ENCODE measurements at regions not wholly inside any gene's neighbourhood (a gene's known extent, or its start where the extent isn't known, plus 50 kb on each side); places are given as distances from the start of the nearest gene placed in this dataset.

DNA sequence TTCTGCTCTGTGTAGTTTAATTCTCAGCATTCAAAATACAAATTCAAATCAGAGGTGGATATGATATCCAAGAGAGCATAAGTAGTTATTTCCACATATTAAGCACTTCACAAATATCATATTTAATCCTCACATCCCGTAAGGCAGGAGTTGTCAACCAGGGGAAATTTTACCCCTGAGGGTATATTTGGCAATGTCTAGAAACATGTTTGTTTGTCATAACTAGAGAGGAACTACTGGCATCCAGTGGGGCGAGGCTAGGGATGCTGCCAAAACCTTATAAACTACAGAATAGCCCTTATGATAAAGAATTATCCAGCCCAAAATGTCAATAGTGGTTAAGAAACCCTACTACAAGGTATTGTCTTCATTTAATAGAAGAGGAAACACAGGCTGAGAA is 619.4 kb downstream of the SLCO4C1 start:
- no peak overlapping the region for H3K27ac ChIP-seq (ENCODE audit: low read depth in 2 of 2, low read length in 1 of 2)
- H3K9ac ChIP-seq = no peak overlapping the region
- H3K4me2 ChIP-seq = no peak overlapping the region
- peaks cover 0 to 7% of the 10 kb centered on the region in 2 experiments; a peak in 1 of 4 replicates for H3K4me1 ChIP-seq (ENCODE audit: control insufficient read depth in 1 of 2, insufficient read depth in 2 of 2, low read depth in 1 of 2, low read length in 1 of 2)
- no peaks in the 10 kb centered on the region for H3K36me3 ChIP-seq (replicated peaks in 1 of 2; ENCODE audit: control insufficient read depth in 1 of 2, insufficient read depth in 2 of 2, low read length in 1 of 2)
- no peaks in the 10 kb centered on the region for H3K79me2 ChIP-seq (ENCODE audit: insufficient read depth)
- POLR2A ChIA-PET = no interaction called here
- H2AFZ ChIP-seq (ENCODE audit: low read depth) = no peak overlapping the region
- WGBS (ENCODE audit: low lambda C conversion rate) = 34% methylated on average over 2 of the region's 2 CpGs
- CTCF ChIA-PET = no interaction called here
- TF ChIP-seq, protein P1, sequence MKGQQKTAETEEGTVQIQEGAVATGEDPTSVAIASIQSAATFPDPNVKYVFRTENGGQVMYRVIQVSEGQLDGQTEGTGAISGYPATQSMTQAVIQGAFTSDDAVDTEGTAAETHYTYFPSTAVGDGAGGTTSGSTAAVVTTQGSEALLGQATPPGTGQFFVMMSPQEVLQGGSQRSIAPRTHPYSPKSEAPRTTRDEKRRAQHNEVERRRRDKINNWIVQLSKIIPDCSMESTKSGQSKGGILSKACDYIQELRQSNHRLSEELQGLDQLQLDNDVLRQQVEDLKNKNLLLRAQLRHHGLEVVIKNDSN (IDR thresholded peaks at IDR 0.05; ENCODE audit: borderline replicate concordance, low read depth) = no peak
- no peak for TF ChIP-seq RAD21 (IDR thresholded peaks at IDR 0.05; ENCODE audit: low read length)
- no peak for TF ChIP-seq GABPA (IDR thresholded peaks at IDR 0.05; ENCODE audit: low read depth)
- TF ChIP-seq, protein P2, sequence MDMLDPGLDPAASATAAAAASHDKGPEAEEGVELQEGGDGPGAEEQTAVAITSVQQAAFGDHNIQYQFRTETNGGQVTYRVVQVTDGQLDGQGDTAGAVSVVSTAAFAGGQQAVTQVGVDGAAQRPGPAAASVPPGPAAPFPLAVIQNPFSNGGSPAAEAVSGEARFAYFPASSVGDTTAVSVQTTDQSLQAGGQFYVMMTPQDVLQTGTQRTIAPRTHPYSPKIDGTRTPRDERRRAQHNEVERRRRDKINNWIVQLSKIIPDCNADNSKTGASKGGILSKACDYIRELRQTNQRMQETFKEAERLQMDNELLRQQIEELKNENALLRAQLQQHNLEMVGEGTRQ (IDR thresholded peaks at IDR 0.05; ENCODE audit: borderline replicate concordance, low read depth, low read length) = no peak
- TF ChIP-seq YY1 (IDR thresholded peaks at IDR 0.05; ENCODE audit: low read depth) = no peak
- TF ChIP-seq FOXJ3 (CRISPR knock-in tag; IDR thresholded peaks at IDR 0.05) = no peak
- TF ChIP-seq NFIC (IDR thresholded peaks at IDR 0.05; ENCODE audit: borderline replicate concordance) = no peak
- TF ChIP-seq POLR2AphosphoS5 (IDR thresholded peaks at IDR 0.05; ENCODE audit: low read depth, low read length) = no peak
- TF ChIP-seq, protein P3, sequence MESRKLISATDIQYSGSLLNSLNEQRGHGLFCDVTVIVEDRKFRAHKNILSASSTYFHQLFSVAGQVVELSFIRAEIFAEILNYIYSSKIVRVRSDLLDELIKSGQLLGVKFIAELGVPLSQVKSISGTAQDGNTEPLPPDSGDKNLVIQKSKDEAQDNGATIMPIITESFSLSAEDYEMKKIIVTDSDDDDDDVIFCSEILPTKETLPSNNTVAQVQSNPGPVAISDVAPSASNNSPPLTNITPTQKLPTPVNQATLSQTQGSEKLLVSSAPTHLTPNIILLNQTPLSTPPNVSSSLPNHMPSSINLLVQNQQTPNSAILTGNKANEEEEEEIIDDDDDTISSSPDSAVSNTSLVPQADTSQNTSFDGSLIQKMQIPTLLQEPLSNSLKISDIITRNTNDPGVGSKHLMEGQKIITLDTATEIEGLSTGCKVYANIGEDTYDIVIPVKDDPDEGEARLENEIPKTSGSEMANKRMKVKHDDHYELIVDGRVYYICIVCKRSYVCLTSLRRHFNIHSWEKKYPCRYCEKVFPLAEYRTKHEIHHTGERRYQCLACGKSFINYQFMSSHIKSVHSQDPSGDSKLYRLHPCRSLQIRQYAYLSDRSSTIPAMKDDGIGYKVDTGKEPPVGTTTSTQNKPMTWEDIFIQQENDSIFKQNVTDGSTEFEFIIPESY (IDR thresholded peaks at IDR 0.05; ENCODE audit: borderline replicate concordance, low read depth) = no peak
- TF ChIP-seq SIN3A (IDR thresholded peaks at IDR 0.05; ENCODE audit: borderline replicate concordance, low read depth, low read length) = no peak
- TF ChIP-seq, protein P4, sequence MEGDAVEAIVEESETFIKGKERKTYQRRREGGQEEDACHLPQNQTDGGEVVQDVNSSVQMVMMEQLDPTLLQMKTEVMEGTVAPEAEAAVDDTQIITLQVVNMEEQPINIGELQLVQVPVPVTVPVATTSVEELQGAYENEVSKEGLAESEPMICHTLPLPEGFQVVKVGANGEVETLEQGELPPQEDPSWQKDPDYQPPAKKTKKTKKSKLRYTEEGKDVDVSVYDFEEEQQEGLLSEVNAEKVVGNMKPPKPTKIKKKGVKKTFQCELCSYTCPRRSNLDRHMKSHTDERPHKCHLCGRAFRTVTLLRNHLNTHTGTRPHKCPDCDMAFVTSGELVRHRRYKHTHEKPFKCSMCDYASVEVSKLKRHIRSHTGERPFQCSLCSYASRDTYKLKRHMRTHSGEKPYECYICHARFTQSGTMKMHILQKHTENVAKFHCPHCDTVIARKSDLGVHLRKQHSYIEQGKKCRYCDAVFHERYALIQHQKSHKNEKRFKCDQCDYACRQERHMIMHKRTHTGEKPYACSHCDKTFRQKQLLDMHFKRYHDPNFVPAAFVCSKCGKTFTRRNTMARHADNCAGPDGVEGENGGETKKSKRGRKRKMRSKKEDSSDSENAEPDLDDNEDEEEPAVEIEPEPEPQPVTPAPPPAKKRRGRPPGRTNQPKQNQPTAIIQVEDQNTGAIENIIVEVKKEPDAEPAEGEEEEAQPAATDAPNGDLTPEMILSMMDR (IDR thresholded peaks at IDR 0.05) = no peak
- TF ChIP-seq RXRA (IDR thresholded peaks at IDR 0.05; ENCODE audit: borderline replicate concordance, low read depth) = no peak
- TF ChIP-seq TEAD4 (IDR thresholded peaks at IDR 0.05; ENCODE audit: borderline replicate concordance, insufficient read depth) = no peak
- no peak for TF ChIP-seq TCF12 (IDR thresholded peaks at IDR 0.05)
- no peak for TF ChIP-seq CHD2 (IDR thresholded peaks at IDR 0.05; ENCODE audit: low read length, partially characterized antibody)
- TF ChIP-seq, protein P5, sequence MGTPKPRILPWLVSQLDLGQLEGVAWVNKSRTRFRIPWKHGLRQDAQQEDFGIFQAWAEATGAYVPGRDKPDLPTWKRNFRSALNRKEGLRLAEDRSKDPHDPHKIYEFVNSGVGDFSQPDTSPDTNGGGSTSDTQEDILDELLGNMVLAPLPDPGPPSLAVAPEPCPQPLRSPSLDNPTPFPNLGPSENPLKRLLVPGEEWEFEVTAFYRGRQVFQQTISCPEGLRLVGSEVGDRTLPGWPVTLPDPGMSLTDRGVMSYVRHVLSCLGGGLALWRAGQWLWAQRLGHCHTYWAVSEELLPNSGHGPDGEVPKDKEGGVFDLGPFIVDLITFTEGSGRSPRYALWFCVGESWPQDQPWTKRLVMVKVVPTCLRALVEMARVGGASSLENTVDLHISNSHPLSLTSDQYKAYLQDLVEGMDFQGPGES (IDR thresholded peaks at IDR 0.05; ENCODE audit: low read depth, low read length) = no peak
- TF ChIP-seq EZH2phosphoT487 (IDR thresholded peaks at IDR 0.05; ENCODE audit: borderline replicate concordance, low read depth) = no peak
- no peak for TF ChIP-seq SMC3 (IDR thresholded peaks at IDR 0.05; ENCODE audit: low read depth, low read length)
- TF ChIP-seq EP300 (IDR thresholded peaks at IDR 0.05; ENCODE audit: borderline replicate concordance in 1 of 2, low read depth in 1 of 2, low read length in 1 of 2) = no peak
- H3K9me3 ChIP-seq = no peaks in the 10 kb centered on the region
- H3K4me3 ChIP-seq (ENCODE audit: low read depth in 2 of 2, low read length in 1 of 2) = no peak overlapping the region
- no peaks in the 10 kb centered on the region for H3K9me2 ChIP-seq
- DNase-seq = no peak
- no peaks in the 10 kb centered on the region for H3F3A ChIP-seq (replicated peaks; ENCODE audit: insufficient read depth)
- H3K27me3 ChIP-seq (ENCODE audit: insufficient read depth) = no peaks in the 10 kb centered on the region
- no peaks in the 10 kb centered on the region for H4K20me1 ChIP-seq (ENCODE audit: insufficient read depth)

Measured in SK-N-SH (cell line).